Activated CD4-positive, alpha-beta T cell treated with anti-CD3 and anti-CD28 coated beads, Interleukin-2, amount 10 ng/mL, durations not matched to agents 7 days and 5 days (primary cell): ENCODE measurements at regions not wholly inside any gene's neighbourhood (a gene's known extent, or its start where the extent isn't known, plus 50 kb on each side); places are given as distances from the start of the nearest gene placed in this dataset.

Experiments used
- CTCF ChIA-PET: fragments of 350-600 bp; sonication (Branson Sonifier 250); formaldehyde crosslinking; loops from one replicate; lab custom pipeline; 2021; ENCODE audit warnings: antibody characterized with exemption; lab: Charles Lee
- POLR2A ChIA-PET: fragments of 350-600 bp; sonication (Branson Sonifier 250); formaldehyde crosslinking; loops from one replicate; lab custom pipeline; 2021; ENCODE audit warnings: antibody characterized with exemption; lab: Charles Lee
- DNase-seq: peaks from one replicate; pipeline ENCODE4 v3.0.0-alpha.2; 2020
- H3K27ac Mint-ChIP-seq: one replicate; pipeline ENCODE4 v1.8.0; 2021; ENCODE audit warnings: mild to moderate bottlenecking, moderate library complexity, mixed read lengths
- H3K27me3 Mint-ChIP-seq: one replicate; pipeline ENCODE4 v1.8.0; 2021; ENCODE audit warnings: mixed read lengths
- H3K36me3 Mint-ChIP-seq: one replicate; pipeline ENCODE4 v1.8.0; 2021; ENCODE audit warnings: low read depth, mixed read lengths
- H3K4me1 Mint-ChIP-seq: one replicate; pipeline ENCODE4 v1.8.0; 2021; ENCODE audit warnings: mixed read lengths
- H3K4me3 Mint-ChIP-seq: one replicate; pipeline ENCODE4 v1.8.0; 2021; ENCODE audit warnings: mild to moderate bottlenecking, moderate library complexity, mixed read lengths
- H3K9me3 Mint-ChIP-seq: one replicate; pipeline ENCODE4 v1.8.0; 2021; ENCODE audit warnings: mixed read lengths

GRCh38 chr5:98263084-98263483 lies 510.4 kb upstream of the RGMB start:
- no peak overlapping the region for H3K4me3 Mint-ChIP-seq
- no peaks in the 10 kb centered on the region for H3K4me1 Mint-ChIP-seq
- H3K9me3 Mint-ChIP-seq = no peaks in the 10 kb centered on the region
- no peak overlapping the region for H3K27ac Mint-ChIP-seq
- CTCF ChIA-PET = no interaction called here
- POLR2A ChIA-PET = no interaction called here
- no peaks in the 10 kb centered on the region for H3K27me3 Mint-ChIP-seq
- DNase-seq = no peak
- H3K36me3 Mint-ChIP-seq = no peaks in the 10 kb centered on the region

GRCh38 chr5:98268162-98268860 lies 505.2 kb upstream of the RGMB start:
- Mint-ChIP-seq H3K27ac (no peak overlapping the region), H3K36me3 (no peaks in the 10 kb centered on the region), H3K27me3 (no peaks in the 10 kb centered on the region), H3K9me3 (no peaks in the 10 kb centered on the region), H3K4me3 (no peak overlapping the region), H3K4me1 (no peaks in the 10 kb centered on the region)
- ChIA-PET POLR2A (no interaction called here), CTCF (interaction anchor here (0.6 to 0.7 kb wide), 2 partner anchors 32 to 243 kb away, joined by 3 read pairs; no protein-coding TSS in a partner anchor)
- no peak for DNase-seq

- Mint-ChIP-seq H3K27me3 (no peaks in the 10 kb centered on the region), H3K9me3 (no peaks in the 10 kb centered on the region), H3K36me3 (no peaks in the 10 kb centered on the region), H3K4me1 (no peaks in the 10 kb centered on the region), H3K27ac (no peak overlapping the region), H3K4me3 (no peak overlapping the region)
- DNase-seq = no peak
- POLR2A ChIA-PET = no interaction called here
- CTCF ChIA-PET = no interaction called here
Measured at GRCh38 chr5:98275980-98276379, 497.5 kb upstream of the RGMB start.

DNA sequence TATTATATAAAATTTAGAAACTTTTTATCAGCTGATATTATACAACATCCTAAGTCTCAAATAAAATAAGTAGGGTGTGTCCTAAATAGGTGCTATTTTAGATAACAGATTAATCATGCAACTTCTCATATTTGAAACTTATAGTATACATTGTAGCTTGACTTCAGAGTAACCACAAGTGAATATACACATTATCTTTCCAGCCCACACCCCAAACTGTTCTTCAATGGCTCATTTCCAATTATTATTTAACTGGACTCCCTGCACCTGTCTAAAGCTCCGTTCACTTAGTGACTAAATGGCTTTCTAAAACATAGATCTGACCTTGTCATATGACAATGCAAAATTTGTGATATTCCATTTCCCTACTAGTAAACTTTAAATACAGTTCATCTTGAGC lies 490.9 kb upstream of the RGMB start:
- Mint-ChIP-seq H3K9me3 (no peaks in the 10 kb centered on the region), H3K4me3 (no peak overlapping the region), H3K4me1 (no peaks in the 10 kb centered on the region), H3K36me3 (no peaks in the 10 kb centered on the region), H3K27ac (no peak overlapping the region), H3K27me3 (no peaks in the 10 kb centered on the region)
- CTCF ChIA-PET = no interaction called here
- DNase-seq = no peak
- POLR2A ChIA-PET = no interaction called here

DNA sequence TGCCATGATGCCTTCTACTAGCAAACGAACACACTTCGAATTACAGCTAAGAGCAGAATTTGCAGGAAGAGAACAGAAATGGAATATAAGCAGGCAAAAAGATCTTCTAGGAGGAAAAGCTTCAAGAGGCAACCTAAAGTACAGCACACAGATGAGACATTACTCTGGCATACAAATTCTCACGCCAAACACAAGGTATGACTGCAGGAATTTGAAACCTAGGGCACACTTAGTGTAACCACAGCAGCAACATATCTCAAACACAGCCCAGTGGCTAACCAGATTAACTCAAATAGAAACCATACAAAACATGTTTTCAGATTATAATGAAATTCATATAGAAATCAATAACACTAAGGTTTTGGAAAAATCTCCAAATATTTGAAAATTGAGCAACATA lies 481.0 kb upstream of the RGMB start:
- H3K27ac Mint-ChIP-seq = no peak overlapping the region
- H3K9me3 Mint-ChIP-seq = no peaks in the 10 kb centered on the region
- CTCF ChIA-PET = no interaction called here

DNA sequence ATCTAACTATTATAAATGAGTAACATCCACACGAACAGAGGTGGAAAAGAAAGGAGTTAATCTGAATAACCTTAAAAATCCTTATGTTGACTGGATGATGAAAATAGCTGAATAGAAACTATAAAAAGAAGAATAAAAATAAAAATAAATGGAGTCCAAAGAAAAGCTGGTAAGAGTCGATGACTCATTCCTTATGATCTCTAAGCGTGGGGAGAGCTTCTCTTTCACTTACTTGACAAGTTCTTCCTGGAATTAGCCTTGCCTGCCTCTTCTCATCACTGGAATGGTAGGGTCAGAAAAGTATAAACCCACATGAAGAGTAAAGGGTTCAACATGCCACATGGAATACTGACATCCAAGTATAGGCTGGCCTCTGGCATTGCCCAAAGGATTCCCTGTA lies 477.0 kb upstream of the RGMB start:
- H3K4me3 Mint-ChIP-seq = no peak overlapping the region
- no peaks in the 10 kb centered on the region for H3K9me3 Mint-ChIP-seq
- DNase-seq = no peak
- no peaks in the 10 kb centered on the region for H3K36me3 Mint-ChIP-seq
- no peaks in the 10 kb centered on the region for H3K4me1 Mint-ChIP-seq
- POLR2A ChIA-PET = no interaction called here
- CTCF ChIA-PET = no interaction called here
- no peak overlapping the region for H3K27ac Mint-ChIP-seq
- no peaks in the 10 kb centered on the region for H3K27me3 Mint-ChIP-seq

More for the DNA sequence above, 481.0 kb upstream of the RGMB start:
- no peaks in the 10 kb centered on the region for H3K36me3 Mint-ChIP-seq
- DNase-seq = no peak
- POLR2A ChIA-PET = no interaction called here
- no peaks in the 10 kb centered on the region for H3K27me3 Mint-ChIP-seq
- no peak overlapping the region for H3K4me3 Mint-ChIP-seq
- H3K4me1 Mint-ChIP-seq = no peaks in the 10 kb centered on the region

DNA sequence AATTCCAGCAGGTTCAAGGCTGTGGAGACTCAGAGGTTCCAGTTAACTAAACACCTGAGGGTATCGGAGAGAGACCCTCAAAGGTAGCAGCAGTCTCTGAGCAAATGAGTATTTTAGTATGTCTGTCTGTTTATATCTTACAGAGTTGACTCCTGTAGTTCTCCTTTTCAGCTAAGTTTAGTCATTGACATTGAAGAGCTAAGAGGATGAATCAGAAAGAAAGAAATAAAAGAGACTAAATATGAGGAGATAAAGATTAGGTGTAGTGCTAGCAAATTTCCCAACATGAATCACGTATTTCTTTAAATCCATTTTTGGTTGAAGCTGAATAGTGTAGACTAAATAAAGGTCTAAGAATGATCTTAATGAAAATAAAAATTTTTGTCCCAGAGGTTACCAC lies 474.0 kb upstream of the RGMB start:
- CTCF ChIA-PET = no interaction called here
- Mint-ChIP-seq H3K27ac (no peak overlapping the region), H3K4me1 (no peaks in the 10 kb centered on the region), H3K9me3 (no peaks in the 10 kb centered on the region), H3K27me3 (no peaks in the 10 kb centered on the region), H3K36me3 (no peaks in the 10 kb centered on the region), H3K4me3 (no peak overlapping the region)
- no peak for DNase-seq
- POLR2A ChIA-PET = no interaction called here

- POLR2A ChIA-PET = no interaction called here
- CTCF ChIA-PET = no interaction called here
- Mint-ChIP-seq H3K27me3 (no peaks in the 10 kb centered on the region), H3K4me3 (no peak overlapping the region), H3K4me1 (no peaks in the 10 kb centered on the region), H3K27ac (no peak overlapping the region), H3K9me3 (no peaks in the 10 kb centered on the region), H3K36me3 (no peaks in the 10 kb centered on the region)
- DNase-seq = no peak
Measured at GRCh38 chr5:98301547-98301946, 471.9 kb upstream of the RGMB start.

DNA sequence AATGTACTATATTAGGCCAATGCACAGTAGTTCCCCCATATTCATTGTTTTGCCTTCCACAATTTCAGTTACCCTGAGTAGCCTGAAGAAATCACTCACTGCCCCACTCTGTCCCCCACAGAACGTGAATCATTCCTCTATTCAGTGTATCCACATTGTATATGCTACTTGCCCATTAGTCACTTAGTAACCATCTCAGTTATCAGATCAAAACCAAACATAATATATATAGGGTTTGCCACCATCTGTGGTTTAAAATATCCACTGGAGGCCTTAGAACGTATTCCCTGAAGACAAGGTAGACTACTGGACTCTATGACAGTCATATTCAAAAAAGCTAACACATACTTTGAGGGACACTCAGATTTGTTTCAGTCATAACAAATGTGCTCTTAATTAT lies 465.7 kb upstream of the RGMB start:
- peaks cover 9% of the 10 kb centered on the region for H3K4me1 Mint-ChIP-seq
- CTCF ChIA-PET = no interaction called here
- no peaks in the 10 kb centered on the region for H3K36me3 Mint-ChIP-seq
- no peaks in the 10 kb centered on the region for H3K9me3 Mint-ChIP-seq
- H3K4me3 Mint-ChIP-seq = no peak overlapping the region
- DNase-seq = no peak
- H3K27me3 Mint-ChIP-seq = no peaks in the 10 kb centered on the region
- no peak overlapping the region for H3K27ac Mint-ChIP-seq
- POLR2A ChIA-PET = no interaction called here

DNA sequence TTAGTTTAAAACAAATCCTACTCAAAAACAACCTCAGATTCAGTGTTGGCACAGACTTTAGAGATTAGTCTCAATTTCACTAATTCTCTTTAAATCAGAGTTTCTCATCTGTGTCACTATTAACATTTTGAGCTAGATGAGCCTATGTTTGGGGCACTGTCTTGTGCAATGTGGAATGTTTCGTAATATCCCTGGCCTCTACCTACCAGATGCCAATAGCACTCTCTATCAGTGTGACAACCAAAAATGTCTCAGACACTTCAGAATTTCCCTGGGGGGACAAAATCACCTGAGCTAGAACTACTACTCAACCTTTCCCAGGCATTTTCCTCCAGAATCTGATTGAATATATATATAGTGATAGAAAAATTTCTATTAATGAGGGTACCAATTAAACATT lies 465.2 kb upstream of the RGMB start:
- Mint-ChIP-seq H3K27ac (no peak overlapping the region), H3K4me3 (no peak overlapping the region), H3K9me3 (no peaks in the 10 kb centered on the region), H3K27me3 (no peaks in the 10 kb centered on the region), H3K4me1 (peaks cover 9% of the 10 kb centered on the region), H3K36me3 (no peaks in the 10 kb centered on the region)
- CTCF ChIA-PET = no interaction called here
- POLR2A ChIA-PET = no interaction called here
- DNase-seq = no peak

- Mint-ChIP-seq H3K36me3 (no peaks in the 10 kb centered on the region), H3K27ac (no peak overlapping the region), H3K9me3 (no peaks in the 10 kb centered on the region), H3K27me3 (no peaks in the 10 kb centered on the region), H3K4me1 (peaks cover 9% of the 10 kb centered on the region), H3K4me3 (no peak overlapping the region)
- DNase-seq = no peak
- ChIA-PET POLR2A (no interaction called here), CTCF (no interaction called here)
Measured at GRCh38 chr5:98308960-98309359, 464.5 kb upstream of the RGMB start.

GRCh38 chr5:98309785-98310598 lies 463.5 kb upstream of the RGMB start:
- POLR2A ChIA-PET = no interaction called here
- H3K4me1 Mint-ChIP-seq = peaks cover 9% of the 10 kb centered on the region
- H3K9me3 Mint-ChIP-seq = no peaks in the 10 kb centered on the region
- H3K36me3 Mint-ChIP-seq = no peaks in the 10 kb centered on the region
- CTCF ChIA-PET = no interaction called here
- H3K27me3 Mint-ChIP-seq = no peaks in the 10 kb centered on the region
- peak; percentile 7 for DNase-seq
- H3K27ac Mint-ChIP-seq = no peak overlapping the region
- no peak overlapping the region for H3K4me3 Mint-ChIP-seq

DNA sequence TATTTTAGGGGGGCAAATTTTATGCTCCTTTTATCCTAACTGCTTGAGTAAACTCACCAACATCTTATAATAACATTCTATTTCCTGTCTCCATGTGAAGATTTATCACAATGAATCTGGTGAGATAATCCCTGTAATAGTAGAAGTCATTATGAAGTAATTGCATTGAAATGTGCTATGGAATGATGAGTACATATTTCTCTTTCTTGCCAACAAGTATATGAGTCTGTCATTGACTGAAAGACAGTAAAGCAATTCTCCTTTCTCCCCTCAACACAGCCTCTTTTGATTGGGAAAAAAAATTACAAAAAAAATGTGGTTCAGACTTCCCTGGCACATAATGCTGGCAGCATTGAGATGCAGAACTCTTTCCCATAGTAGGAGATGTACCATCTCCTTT lies 459.2 kb upstream of the RGMB start:
- CTCF ChIA-PET = no interaction called here
- no peaks in the 10 kb centered on the region for H3K36me3 Mint-ChIP-seq
- peaks cover 2% of the 10 kb centered on the region for H3K27me3 Mint-ChIP-seq
- no peak overlapping the region for H3K27ac Mint-ChIP-seq
- POLR2A ChIA-PET = no interaction called here
- no peak for DNase-seq
- H3K4me1 Mint-ChIP-seq = peaks cover 7% of the 10 kb centered on the region
- H3K4me3 Mint-ChIP-seq = no peak overlapping the region
- no peaks in the 10 kb centered on the region for H3K9me3 Mint-ChIP-seq
